ENCODE measurements at regions not wholly inside any gene's neighbourhood (a gene's known extent, or its start where the extent isn't known, plus 50 kb on each side); places are given as distances from the start of the nearest gene placed in this dataset.
A peak's percentile ranks its signal among the peaks of the same experiment; 100 is the strongest.

DNA sequence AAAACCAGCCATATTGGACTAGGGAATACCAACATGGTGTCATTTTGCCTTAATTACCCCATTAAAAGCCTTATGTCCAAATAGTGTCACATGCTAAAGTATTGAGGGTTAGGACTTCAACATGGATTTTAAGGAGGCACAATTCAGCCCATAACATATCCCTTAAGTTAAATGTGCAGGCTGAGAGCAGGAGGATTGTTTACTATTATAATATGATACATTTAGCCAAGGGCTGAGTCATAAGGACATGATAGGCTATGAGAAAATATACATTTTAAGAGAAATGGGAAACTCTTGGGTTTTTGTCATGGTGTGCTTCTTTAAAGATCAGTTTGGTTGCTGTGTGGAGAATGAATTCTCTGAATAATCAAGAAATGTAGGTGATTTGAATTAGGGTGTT, 136.8 kb downstream of the RDH14 start:
- no peak for DNase-seq

DNA sequence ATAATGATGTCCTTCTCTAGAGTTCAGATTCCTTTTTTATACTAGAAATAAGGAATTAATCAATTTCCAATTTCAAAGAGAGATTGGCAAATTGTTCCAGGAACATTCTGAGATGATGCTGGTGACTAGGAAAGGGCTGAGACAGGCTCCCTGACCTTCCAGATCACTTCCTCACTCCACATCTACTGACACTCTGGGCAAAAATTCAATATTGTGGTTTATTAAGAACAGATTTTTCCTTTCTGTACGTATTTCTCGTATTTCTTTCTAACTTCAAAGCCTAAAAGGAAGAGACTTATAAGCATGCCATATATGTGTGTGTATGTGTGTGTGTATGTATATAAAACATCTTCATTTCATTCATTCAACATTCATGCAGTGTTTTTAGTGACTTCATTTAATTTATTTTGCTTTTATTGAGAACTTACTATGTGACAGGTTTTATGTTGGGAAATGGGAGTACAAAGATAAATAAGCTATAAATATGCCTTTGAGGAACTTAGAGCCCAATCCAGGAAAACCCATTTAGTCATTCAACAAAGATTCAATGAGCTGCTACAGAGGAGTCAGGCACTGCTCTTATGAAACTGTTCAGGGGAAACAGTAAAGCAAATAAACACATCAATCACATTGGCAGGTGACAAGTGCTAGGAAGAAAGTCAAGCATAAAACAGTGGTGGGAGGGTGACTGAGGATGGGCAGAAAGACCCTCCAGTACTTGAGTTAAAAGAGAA, 137.9 kb downstream of the RDH14 start:
- no peak for DNase-seq

DNA sequence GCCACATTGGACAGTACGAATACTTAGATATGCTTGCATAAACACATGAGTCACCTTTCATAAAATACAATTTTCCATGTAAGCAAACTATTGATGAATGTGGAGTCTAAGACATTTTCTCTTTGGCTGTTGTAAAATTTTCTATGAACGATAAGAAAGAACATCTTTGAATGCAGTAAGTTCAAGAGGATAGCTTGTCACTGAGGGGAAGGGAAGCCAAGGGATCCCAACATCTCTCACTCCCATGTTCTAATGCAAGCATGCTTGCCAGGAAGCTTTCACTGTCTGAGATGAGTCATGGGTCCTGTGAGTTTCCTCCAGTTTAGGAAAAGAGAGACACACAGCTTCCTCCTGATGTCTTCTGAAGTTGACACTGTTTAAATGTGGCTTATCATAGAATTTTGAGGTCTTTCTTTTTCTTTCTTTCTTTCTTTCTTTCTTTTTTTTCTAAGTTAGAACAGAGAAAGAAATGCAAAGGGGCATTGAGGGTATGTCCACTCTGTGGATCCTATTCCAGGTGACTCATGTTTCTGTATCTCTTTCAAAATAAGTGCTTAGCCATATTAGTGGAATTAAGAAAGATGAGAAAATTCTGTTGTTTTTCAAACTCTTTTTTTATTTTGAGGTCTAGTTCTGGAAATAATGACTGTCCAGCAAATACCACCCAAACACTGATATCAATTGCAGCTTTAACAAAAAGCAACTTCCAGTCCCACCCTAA, 146.6 kb downstream of the RDH14 start:
- no peak for DNase-seq

DNA sequence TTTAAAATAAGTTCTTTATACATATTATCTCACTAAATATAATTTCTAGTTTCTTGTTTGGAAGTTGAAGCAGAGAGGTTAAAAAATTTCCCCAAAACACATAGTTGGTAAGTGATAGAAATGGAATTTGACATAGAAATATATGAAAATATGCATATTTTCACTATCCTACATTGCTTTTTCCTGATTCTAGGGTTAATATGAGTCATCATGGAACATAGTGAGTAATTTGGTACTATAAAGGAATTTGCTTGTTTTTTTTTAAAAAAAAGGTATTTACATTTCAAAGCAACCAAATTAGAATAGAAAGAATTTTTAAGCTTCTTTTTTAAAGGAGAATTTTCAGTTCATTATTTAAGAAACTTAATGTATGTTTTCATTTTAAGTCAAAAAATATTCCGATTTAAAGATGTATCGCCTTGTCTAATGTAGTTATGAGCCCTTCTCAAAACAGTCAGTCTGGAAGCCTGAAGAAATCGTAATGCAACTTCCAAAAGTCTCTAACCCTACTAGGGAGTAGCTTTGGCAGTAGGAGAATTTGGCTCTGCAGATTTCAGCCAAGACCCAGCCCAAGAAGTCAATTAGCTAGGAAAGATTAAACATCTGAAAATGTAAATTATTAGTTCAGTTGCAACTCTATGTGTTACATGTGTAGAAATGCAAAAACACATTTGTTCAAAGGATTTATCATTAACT, 147.3 kb downstream of the RDH14 start:
- DNase-seq = no peak

DNA sequence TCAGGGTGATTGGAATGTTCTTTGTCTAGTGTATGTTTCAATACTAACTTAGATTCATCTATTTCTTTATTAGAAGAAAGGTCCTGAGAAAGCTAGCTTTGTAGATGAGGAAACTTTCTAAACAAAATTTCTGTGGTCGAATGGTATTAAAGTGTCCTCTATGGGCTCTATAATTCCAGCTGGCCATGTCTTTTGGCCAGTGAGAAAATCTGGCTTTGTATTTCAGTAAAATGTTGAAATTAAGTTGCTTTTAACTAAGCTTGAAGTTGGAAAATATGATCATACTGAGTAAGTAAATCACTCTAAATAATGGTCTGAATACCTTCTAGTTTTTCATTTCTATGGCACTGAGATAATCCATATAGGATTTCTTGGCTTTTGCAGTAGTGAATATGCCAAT, 148.8 kb downstream of the RDH14 start:
- no peak for DNase-seq

DNA sequence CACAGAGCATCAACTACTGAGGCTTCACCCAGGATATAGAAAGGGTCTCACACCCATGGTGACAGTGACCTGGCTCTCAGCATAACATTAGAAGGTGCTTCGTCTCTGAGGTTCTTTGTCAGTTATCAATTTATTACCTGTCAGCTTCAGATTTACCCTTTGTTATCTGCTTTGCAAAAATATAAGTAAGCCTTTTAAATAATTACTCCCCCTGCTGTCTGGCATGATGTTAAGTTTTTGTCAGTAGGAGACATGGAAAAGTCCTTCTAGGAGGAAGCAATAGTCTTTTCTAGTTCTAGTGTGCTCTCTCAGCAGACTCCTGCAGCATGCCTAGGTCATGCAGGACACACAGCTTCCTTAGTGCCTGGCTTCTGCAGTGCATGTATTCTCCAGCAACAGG, 149.9 kb downstream of the RDH14 start:
- no peak for DNase-seq

DNA sequence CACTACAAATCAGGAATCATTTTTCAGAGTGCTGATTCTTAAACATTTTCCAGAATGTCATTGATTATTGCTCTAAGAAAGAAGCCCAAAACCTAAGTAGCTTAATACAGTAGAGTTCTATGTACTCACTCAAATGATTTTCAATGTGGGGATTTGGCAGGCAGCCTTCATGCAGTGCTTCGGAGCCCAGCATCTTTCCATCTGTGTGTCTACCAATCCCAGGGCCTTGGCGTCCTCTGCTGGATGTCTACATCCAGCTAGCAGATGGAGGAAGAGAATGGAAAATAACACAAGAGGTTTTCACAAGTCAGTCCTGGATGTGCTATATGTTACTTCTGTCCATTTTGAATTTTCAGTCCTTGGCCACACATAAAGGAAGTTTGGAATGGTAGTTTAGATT, 151.8 kb downstream of the RDH14 start:
- no peak for DNase-seq

DNA sequence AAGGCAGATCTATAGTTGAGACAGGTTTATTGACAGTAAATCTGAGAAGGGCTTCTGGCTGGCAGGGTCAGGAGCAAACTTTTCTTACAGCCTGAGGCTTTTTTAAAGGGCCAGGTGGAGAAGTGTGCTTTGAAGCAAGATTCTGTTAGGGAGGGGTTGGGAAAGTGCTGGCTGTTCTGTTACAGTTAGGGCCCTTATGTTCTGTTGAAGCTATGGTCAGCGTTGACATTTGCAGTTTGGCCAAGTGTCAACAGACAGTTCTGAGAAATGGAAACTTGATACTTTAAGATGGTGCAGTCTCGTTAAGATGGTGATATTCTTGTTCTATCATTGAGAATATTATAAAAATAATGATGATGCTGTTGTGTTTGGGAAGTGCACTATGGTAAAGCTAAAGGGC, 154.2 kb downstream of the RDH14 start:
- no peak for DNase-seq

DNA sequence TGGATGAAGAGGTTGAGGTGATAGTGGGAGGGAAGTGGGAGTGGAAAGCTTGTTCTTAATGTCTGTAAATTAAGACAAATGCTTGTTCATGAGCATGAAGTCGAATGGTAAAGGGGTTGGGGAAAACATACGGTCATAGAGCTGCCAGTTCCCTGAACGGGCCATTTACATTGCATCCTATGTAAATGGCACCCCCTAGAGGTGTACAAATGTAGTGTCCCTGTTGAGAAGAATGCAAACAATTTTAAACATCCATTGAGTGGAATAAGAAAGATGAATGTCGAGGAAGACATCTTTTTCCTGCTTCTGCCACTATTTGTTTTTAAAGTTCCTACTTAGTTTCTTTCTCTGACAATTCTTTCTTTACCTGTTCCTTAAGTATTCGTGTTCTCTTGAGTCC, 155.7 kb downstream of the RDH14 start:
- DNase-seq = peak; percentile 49

DNA sequence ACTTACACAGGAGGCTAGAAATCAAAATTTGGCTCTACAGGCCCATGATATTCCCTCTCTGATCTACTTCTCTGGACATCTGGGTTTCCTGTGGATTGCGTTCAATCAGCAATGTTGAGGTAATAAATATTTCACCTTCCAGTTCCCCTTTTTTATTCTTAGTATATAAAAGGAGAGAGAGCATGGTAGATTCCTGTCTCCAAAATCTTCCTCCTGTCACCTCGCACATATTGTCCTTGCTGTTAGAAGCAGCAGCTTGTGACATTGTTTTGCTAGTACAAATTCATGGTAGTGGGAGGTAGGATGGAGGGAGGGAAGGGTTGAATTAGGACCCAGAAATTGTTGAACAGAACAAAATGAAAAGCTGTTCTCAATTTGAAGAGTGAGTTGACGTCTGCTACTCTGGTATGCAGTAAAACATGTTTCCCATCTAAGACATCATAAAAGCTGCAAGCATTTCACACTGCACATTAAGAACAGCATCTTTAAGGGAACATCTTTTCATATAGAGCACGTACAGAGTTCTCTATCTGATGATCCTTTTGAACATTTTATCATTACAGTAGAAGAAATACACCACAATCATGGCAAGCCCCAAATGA, 156.4 kb downstream of the RDH14 start:
- no peak for DNase-seq

DNA sequence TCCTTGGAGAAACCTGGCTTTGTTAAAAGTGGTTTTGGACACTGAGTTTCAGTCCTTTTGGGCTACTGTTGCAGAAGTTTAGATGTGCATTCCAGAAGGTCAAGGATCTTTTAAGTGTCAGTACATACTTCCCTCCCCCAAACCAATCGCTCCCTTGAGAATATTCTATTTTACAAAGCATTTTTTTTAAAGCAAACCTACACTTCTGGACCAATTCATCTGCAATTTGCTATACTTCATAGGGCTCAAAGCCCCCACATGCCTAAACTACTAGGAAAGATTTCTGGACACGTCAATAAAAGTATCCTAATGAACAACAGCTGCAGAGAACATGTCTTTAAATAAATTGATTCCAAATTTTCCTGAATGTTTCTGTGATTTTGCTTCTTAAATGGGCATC, 157.6 kb downstream of the RDH14 start:
- DNase-seq = no peak

DNA sequence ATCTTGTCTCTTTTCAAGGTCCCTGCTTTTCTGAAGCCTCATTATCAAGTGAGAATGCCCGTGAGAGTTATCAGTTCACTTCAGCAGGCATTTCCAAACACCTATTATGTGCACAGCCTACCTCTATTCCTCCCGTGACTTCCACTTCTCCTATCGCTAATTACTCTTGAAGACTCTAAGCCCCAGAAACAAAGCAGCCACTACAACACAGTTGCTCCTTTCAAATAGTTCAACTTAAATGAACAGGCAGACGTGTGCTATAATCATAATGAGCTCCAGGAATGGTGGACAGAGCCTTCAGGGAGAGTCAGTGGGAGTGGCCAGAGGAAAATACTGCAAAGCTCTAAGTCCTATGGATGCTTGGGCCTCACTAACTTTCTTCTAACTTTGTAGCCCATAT, 159.0 kb downstream of the RDH14 start:
- no peak for DNase-seq

DNA sequence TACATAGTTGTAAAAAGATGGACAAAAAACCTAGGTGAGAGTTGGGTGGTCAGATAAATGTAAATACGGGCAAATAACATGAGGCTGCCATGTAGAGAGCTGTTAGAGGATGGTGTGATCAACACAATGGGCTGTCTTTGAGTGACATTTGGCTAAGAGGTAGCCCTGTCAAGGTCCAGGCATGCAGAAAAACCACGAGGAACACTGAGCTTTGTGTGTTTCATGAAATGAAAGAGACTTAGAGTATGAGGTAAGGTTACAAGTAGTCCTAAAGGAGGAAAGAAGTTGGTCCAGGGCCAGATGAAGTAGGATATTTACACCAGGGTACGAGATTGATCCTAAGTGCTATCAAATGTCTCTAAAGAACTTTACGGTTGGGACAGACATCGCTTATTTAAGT, 160.9 kb downstream of the RDH14 start:
- DNase-seq = no peak

DNA sequence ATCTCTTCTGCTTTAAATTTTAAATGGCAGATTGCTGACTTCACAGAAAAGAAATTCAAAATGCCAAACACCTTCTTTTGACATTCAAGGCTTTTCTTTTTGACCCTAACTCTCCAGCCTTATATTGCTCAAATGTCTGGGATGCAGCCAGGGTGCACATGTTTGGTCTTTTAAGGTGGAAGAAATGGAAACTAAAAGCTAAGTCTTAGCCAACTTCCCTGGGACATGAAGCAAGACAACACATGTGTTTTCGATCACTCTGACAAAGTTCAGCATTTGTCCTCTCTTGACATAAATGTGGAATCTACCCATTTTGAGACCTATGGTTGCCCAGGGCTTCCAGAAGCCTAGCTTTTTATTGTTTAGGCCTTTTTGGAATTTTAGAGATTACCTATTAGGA, 161.6 kb downstream of the RDH14 start:
- no peak for DNase-seq

DNA sequence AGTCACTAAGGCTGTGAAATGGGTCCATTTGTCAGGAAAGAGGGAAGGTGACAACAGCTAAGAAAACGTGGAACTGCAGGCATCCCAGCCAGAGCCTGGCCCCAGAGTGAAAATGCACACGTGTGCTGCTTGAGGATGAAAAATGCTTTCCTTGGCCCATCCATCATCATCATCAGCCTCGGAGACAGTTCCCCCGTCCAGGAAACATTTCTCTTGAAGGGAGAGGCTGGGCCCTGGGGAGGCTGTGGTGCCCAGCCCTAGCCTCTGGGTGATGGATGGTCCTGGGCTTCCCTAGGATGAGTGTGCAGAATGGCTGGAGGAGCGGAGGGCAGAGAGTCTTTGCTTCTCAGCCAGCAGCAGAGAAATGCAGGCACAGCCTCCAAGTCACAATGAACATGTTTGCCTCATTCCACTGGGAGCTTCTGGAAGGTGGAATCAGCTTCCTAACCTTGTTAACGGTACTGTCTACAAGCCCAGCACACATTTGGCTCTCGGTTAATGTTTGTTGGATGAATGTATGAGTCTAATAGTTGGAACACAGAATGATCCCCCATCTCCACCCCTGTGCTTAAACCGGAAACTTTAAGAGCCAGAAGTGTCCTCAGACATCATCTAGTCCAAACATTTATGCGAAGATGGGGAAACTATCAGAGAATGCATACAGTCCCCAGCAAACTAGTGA, 164.0 kb downstream of the RDH14 start:
- DNase-seq = no peak

DNA sequence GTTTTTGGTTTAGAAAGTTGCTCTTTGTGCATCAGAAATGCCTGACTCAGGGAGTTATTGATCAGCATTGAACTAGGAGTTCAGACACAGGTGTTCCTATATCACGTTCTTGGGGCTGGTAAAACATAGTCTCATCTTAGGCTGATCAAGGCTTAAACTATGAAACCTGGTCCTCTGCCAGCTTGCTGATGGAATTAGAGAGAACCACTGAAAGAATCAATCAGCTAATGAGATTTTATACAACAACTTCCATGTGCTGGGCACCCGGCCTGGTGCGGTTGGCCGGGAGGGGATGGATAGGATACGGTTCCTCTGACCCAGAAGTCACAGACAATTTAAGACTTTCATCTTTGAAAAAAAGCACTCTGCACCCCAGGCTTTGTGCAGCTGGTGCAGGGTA, 164.9 kb downstream of the RDH14 start:
- no peak for DNase-seq

DNA sequence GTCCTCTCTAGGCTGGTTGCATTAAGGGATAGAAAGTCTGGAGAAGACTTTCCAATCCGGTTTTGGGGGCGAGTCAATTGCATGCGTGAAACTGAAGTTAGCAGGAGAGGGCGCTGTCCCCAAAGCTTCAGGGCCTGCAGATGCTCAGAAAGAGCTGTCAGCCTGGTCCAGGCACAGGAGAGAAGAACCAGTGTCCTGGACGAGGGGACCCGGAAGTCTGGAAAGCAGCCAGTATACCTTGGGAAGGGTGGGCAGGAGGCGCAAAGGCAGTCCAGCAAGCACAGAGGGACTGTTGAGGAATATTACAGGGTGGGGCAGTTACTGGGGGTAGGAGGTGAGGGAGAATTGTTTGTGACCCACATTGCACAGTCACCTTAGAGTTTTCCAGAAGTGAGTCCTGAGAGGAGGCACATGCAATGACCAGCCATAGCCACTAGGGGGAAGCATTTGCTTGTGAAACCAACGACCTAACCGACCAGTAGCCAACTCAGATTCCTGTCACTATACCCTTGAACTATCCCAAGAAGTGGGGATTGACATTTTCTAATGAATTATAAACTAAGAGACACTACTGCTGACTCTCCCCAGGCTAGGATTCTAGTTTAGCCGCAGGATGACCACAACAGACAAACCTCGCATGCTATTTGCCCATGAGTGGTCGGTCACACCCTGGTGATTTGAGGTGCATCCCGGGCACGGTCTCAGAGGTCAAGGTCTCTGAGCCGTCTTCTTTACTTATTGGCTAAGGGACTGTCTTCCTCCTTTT, 172.8 kb downstream of the RDH14 start:
- DNase-seq = peak; percentile 84

DNA sequence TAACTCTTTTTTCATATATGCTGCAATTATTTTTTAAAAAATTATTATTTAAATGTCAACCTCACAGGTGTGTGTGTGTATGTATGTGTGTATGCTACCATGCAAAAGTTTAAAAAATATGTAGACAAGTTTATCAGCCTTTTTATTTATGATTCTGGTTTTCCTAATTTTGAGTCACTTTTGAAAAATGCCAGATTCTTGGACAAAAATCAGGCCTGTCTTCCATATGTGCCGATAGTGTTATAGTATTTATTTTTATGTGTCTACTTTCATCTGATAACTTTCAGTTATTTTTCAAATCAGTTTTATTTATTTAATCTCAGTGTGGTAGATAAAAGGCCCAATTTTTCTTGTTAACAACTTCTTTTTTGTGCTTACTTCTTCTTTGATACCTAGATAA, 176.2 kb downstream of the RDH14 start:
- no peak for DNase-seq

DNA sequence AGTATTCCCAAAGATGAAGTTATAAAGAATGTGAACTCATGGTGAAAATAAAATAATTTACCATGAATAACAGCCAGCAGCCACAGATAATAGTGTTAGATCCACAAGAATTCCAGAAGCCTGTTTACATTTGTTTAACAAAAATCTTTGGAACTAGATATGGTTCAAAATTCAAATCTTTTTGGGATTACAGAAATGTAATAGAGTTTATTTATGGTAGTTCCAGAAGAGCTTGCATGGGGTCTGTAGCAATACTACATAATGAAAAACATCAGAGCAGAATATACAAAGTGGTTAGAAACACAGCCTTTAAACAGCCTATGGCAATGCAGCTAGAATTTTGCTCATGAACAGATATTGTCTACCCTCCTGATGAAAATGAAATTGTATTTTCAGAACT, 179.1 kb downstream of the RDH14 start:
- DNase-seq = no peak

DNA sequence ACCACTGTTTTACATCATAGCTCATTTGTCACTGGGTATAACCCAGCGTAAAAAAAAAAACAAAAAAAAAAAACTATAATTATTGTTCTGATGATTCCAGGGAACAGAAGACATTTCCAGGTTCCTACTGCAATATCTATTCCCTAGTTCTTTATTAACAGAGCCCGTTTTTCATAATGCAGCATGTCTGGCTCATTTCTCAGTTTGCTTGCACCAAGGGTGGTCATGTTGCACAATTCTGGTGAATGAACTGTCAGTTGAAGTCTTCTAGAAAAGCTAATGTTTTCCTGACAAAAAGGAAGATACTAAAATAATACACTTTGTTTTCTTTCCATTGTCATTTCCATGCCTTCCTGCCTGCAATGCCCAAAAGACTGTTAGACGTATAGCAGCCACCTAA, 180.1 kb downstream of the RDH14 start:
- no peak for DNase-seq

DNA sequence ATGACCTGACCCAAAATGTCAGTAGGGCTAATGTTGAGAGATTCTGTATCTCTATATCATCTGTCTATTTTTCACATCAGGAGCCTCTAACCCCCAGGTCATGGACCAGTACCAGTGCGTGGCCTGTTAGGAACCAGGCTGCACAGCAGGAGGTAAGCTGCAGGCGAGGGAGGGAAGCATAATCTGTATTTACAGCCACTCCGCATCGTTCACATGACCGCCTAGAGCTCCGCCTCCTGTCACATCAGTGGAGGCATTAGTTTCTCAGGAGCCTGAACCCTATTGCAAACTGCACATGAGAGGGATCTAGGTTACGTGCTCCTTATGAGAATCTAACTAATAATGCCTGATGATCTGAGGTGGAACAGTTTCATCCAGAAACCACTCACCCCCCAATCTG, 180.6 kb downstream of the RDH14 start:
- DNase-seq = no peak

DNA sequence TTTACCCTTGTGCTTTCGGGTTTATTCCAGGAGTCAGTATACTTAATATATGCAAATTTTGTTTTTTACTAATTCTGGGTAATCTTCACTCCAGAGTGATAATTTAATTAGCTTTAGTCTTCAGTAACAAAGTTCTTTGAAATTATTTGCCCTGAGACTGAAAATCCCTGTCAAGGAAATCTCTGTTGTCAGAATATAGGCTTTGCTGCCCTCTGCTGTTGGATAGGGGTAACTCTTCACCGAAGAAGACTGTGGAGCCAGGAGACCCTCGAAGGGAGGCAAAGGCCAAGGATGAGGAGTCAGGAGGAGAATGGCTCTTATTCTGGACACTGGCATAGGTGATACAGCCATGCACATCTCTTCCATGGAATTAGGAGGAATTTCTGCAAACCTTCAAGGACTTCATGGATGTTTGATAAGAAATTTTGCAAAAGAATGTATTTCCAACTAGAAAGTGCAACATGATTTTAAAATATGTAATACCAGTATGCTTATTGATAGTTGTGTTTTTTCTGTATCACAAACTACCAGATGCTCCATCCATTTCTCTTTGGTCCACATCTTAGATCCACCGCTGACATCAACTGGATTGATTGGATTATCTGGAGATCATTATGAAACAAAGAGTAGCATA, 182.3 kb downstream of the RDH14 start:
- peak; percentile 67 for DNase-seq

Measured in hematopoietic multipotent progenitor cell treated with erythropoietin and hydrocortisone succinate and interleukin-3 and kit ligand, for 6 days (in vitro differentiated cells).